Right lobe of liver (tissue), 6 donors: ENCODE measurements at regions not wholly inside any gene's neighbourhood (a gene's known extent, or its start where the extent isn't known, plus 50 kb on each side); places are given as distances from the start of the nearest gene placed in this dataset.

Source experiments
- ATAC-seq, 4 donors: fragments of 200-7000 bp; cut with Tn5 transposase; one replicate each; pipeline ENCODE4 v1.9.1; 2020; ENCODE audit warnings: mild to moderate bottlenecking in 4 of 4, moderate library complexity in 4 of 4
- DNase-seq, 3 donors: peaks; one replicate each; pipeline ENCODE4 v3.0.0-alpha.2; 2020
- H3K27ac ChIP-seq, 3 donors: fragments of 200-600 bp; one replicate each; pipeline ENCODE4 v1.8.0; 2022
- H3K27me3 ChIP-seq, 2 donors: fragments of 200-600 bp; one replicate each; pipeline ENCODE4 v1.8.0; 2022
- H3K36me3 ChIP-seq, 4 donors: fragments of 200-600 bp; sonication (generic) in 1 of 4; one replicate each; pipeline versions ENCODE4 v1.5.1 to v1.8.0; 2017 to 2022; ENCODE audit warnings: control low read depth in 1 of 4
- H3K4me1 ChIP-seq, 4 donors: fragments of 200-600 bp; sonication (generic) in 1 of 4; one replicate each; pipeline versions ENCODE4 v1.5.1 to v1.8.0; 2017 to 2022; ENCODE audit warnings: control low read depth in 1 of 4
- H3K4me3 ChIP-seq, 3 donors: fragments of 200-600 bp; one replicate each; pipeline ENCODE4 v1.8.0; 2022
- H3K9me3 ChIP-seq, 4 donors: fragments of 200-600 bp; sonication (generic) in 1 of 4; one replicate each; pipeline versions ENCODE4 v1.5.1 to v1.8.0; 2017 to 2022; ENCODE audit warnings: control low read depth in 1 of 4
- CTCF ChIP-seq, 4 donors: fragments of 200-600 bp in 3 of 4; fragments of 450-650 bp in 1 of 4; IDR thresholded peaks; one replicate each; pipeline versions ENCODE4 v1.5.1 to v1.8.0; 2016 to 2022; ENCODE audit warnings: antibody characterized with exemption in 4 of 4, mild to moderate bottlenecking in 2 of 4
- POLR2A ChIP-seq: fragments of 450-650 bp; IDR thresholded peaks from one replicate; pipeline ENCODE4 v1.6.1; 2017; ENCODE audit warnings: antibody characterized with exemption, mild to moderate bottlenecking
- WGBS: methylation state at CpG from one replicate; pipeline ENCODE4 v1.1.6; 2018; ENCODE audit warnings: low coverage, low lambda C conversion rate; ENCODE audit not compliant: insufficient coverage; ENCODE audit errors: missing lambda C conversion rate; 5-methylcytosine and 5-hydroxymethylcytosine counted together
- intact Hi-C, 2 donors: fragments of 100-400 bp; cut with DNase I; formaldehyde crosslinking; loops; one replicate each; pipeline versions ENCODE4 v1.11.2 to v1.14.1; 2022
- donor health status: DM: no; HTN: yes; CAD: no.
- donor health status: DM: no; HTN: no; CAD: no.
- donor health status: DM: no; HTN: no; CAD: no.
- donor health status: DM: no; HTN: yes; CAD: no.
- donor health status: DM: no; HTN: yes; CAD: no.

DNA sequence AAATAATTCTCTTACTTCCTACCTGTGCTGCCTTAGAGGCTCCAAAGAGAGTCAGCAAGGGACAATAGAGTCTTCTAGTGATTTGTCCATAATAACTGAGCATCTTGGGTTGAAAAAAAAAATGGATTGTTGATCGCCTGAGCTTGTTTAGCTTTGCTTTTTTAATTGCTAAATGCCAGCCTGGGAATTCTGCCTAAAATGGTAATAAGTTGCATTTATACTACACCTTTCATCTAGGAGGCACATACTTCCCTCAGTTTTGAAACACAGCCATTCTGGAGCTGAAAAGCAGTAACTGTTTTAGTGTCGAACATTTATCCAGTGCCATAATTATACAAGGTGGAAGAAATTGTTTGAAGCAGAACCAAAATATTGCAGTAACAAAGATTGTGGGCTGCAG lies 421.3 kb downstream of the CAAP1 start:
- Histone ChIP-seq H3K27ac (no peak overlapping the region), H3K36me3 (no peaks in the 10 kb centered on the region), H3K4me3 (no peak overlapping the region), H3K27me3 (no peaks in the 10 kb centered on the region), H3K4me1 (no peaks in the 10 kb centered on the region), H3K9me3 (no peaks in the 10 kb centered on the region)
- 51% methylated on average over 2 of the region's 2 CpGs for WGBS
- DNase-seq (no peak), ATAC-seq (no peak)
- intact Hi-C loops, result no loop called here
- TF ChIP-seq CTCF (IDR thresholded peaks at IDR 0.05) (no peak), POLR2A (no peak)

GRCh38 chr9:26470284-26470683 lies 422.3 kb downstream of the CAAP1 start:
- intact Hi-C loops, result no loop called here
- ATAC-seq (no peak), DNase-seq (no peak)
- WGBS, result 29% methylated on average over 2 of the region's 2 CpGs
- Histone ChIP-seq H3K4me1 (no peaks in the 10 kb centered on the region), H3K27ac (no peak overlapping the region), H3K9me3 (no peaks in the 10 kb centered on the region), H3K36me3 (no peaks in the 10 kb centered on the region), H3K27me3 (no peaks in the 10 kb centered on the region), H3K4me3 (no peak overlapping the region)
- TF ChIP-seq CTCF (IDR thresholded peaks at IDR 0.05) (no peak), POLR2A (no peak)

- no peaks in the 10 kb centered on the region for H3K36me3 ChIP-seq
- DNase-seq (no peak), ATAC-seq (no peak)
- intact Hi-C loops, result no loop called here
- no peak overlapping the region for H3K4me3 ChIP-seq
- no peak overlapping the region for H3K27ac ChIP-seq
- H3K4me1 ChIP-seq, result no peaks in the 10 kb centered on the region
- TF ChIP-seq POLR2A, result no peak
- TF ChIP-seq CTCF (IDR thresholded peaks at IDR 0.05), result no peak
- 70% methylated on average over 1 of the region's 1 CpG for WGBS
- H3K9me3 ChIP-seq, result no peaks in the 10 kb centered on the region
- no peaks in the 10 kb centered on the region for H3K27me3 ChIP-seq
These were observed 428.8 kb downstream of the CAAP1 start for GRCh38 chr9:26463837-26464236.

DNA sequence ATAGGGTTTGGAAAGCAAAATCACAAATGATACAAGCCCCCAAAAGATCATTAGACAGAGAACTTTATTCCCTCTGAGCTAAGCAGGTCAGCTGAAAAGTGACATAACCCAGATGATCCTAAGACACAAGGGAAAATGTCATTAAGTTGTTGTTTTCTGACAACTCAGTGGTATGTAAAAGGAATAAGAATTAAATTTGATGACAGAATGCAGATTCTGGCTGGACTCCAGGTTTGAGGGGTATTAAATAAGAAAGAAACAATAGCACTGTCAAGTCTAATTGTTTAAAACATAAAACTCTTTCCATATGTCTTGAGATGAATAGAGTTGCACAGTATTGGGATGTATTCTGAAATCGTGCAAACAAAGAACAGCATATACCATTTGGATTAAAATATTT lies 429.9 kb downstream of the CAAP1 start:
- intact Hi-C loops, result no loop called here
- no peaks in the 10 kb centered on the region for H3K27me3 ChIP-seq
- no peaks in the 10 kb centered on the region for H3K4me1 ChIP-seq
- no peak overlapping the region for H3K27ac ChIP-seq
- ATAC-seq (no peak), DNase-seq (no peak)
- no peaks in the 10 kb centered on the region for H3K36me3 ChIP-seq
- TF ChIP-seq CTCF (IDR thresholded peaks at IDR 0.05), result no peak
- no peak for TF ChIP-seq POLR2A
- H3K4me3 ChIP-seq, result no peak overlapping the region
- WGBS, result 42% methylated on average over 1 of the region's 1 CpG
- no peaks in the 10 kb centered on the region for H3K9me3 ChIP-seq

DNA sequence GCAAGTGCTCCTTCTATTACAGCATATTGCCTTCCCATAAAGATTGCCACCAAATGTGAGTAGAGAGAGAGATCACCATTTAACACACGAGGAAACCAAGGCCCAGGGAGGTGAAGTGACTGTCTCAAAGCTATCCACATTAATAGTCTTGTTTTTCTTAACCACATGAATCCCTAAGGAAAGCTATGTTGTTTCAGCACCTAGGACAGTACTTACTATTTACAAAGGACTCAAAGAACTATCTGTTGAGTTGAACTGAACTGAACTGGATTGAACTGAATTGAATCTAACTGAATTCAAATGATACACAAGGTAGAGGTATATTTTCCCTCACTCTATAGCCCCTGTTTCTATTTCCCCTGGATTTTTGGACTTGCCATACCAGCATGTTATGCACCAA lies 430.4 kb downstream of the CAAP1 start:
- intact Hi-C loops, result no loop called here
- Histone ChIP-seq H3K27me3 (no peaks in the 10 kb centered on the region), H3K9me3 (no peaks in the 10 kb centered on the region), H3K27ac (no peak overlapping the region), H3K36me3 (no peaks in the 10 kb centered on the region), H3K4me3 (no peak overlapping the region), H3K4me1 (no peaks in the 10 kb centered on the region)
- 13% methylated on average over 1 of the region's 1 CpG for WGBS
- no peak for DNase-seq
- ATAC-seq, result no peak
- TF ChIP-seq POLR2A (no peak), CTCF (IDR thresholded peaks at IDR 0.05) (no peak)
